HG02840 (cell line): ENCODE measurements at regions not wholly inside any gene's neighbourhood (a gene's known extent, or its start where the extent isn't known, plus 50 kb on each side); places are given as distances from the start of the nearest gene placed in this dataset.
"Not testable (repeated sequence)": the region's sequence is repeated elsewhere in the genome, so short reads cannot be mapped to it uniquely, and the experiment has no call there.

Experiments used
- ATAC-seq: cut with Tn5 transposase; IDR thresholded peaks from one replicate; pipeline ENCODE4 v1.9.1; 2021; ENCODE audit warnings: mild to moderate bottlenecking, moderate library complexity, moderate number of reproducible peaks; ENCODE audit not compliant: unreplicated experiment, low FRiP score

- ATAC-seq = no peak
Measured at GRCh38 chr12:116426391-116427136, 132.6 kb upstream of the MAP1LC3B2 start.

- no peak for ATAC-seq
Measured at GRCh38 chr12:116427200-116427930, 131.8 kb upstream of the MAP1LC3B2 start.

- no peak for ATAC-seq
Measured at GRCh38 chr12:116429826-116430360, 129.3 kb upstream of the MAP1LC3B2 start.

GRCh38 chr12:116430911-116431565, 128.1 kb upstream of the MAP1LC3B2 start:
- ATAC-seq = no peak

GRCh38 chr12:116431677-116432300, 127.4 kb upstream of the MAP1LC3B2 start:
- no peak for ATAC-seq

- no peak for ATAC-seq
Measured at GRCh38 chr12:116432314-116432750, 126.8 kb upstream of the MAP1LC3B2 start.

- ATAC-seq = no peak
Measured at GRCh38 chr12:116433249-116433648, 125.9 kb upstream of the MAP1LC3B2 start.

- ATAC-seq = no peak
Measured at GRCh38 chr12:116434155-116435011, 124.8 kb upstream of the MAP1LC3B2 start.

GRCh38 chr12:116435984-116436383, 123.2 kb upstream of the MAP1LC3B2 start:
- no peak for ATAC-seq

- no peak for ATAC-seq
Measured at GRCh38 chr12:116436561-116437249, 122.5 kb upstream of the MAP1LC3B2 start.

- no peak for ATAC-seq
Measured at GRCh38 chr12:116441292-116441691, 117.9 kb upstream of the MAP1LC3B2 start.

GRCh38 chr12:116442304-116442703, 116.9 kb upstream of the MAP1LC3B2 start:
- ATAC-seq = no peak

GRCh38 chr12:116442946-116443345, 116.2 kb upstream of the MAP1LC3B2 start:
- no peak for ATAC-seq

GRCh38 chr12:116443821-116444589, 115.2 kb upstream of the MAP1LC3B2 start:
- no peak for ATAC-seq

GRCh38 chr12:116444590-116444943, 114.6 kb upstream of the MAP1LC3B2 start:
- ATAC-seq = no peak

- no peak for ATAC-seq
Measured at GRCh38 chr12:116448165-116448739, 110.9 kb upstream of the MAP1LC3B2 start.

GRCh38 chr12:116450406-116450910, 108.7 kb upstream of the MAP1LC3B2 start:
- ATAC-seq = no peak

- ATAC-seq = not testable (repeated sequence)
Measured at GRCh38 chr12:116452975-116453374, 106.2 kb upstream of the MAP1LC3B2 start.
